Ascending aorta (tissue), 2 donors: ENCODE measurements at regions not wholly inside any gene's neighbourhood (a gene's known extent, or its start where the extent isn't known, plus 50 kb on each side); places are given as distances from the start of the nearest gene placed in this dataset.

Source experiments
- DNase-seq, 2 donors: peaks; one replicate each; pipeline ENCODE4 v3.0.0-alpha.2; 2019; ENCODE audit warnings: low spot score in 2 of 2
- H3K27ac ChIP-seq, 2 donors: fragments of 200-600 bp; sonication (generic); one replicate each; pipeline ENCODE4 v1.5.1; 2016 to 2017; ENCODE audit warnings: mild to moderate bottlenecking in 1 of 2
- H3K27me3 ChIP-seq: fragments of 200-600 bp; sonication (generic); one replicate; pipeline ENCODE4 v1.5.1; 2017
- H3K36me3 ChIP-seq, 2 donors: fragments of 200-600 bp; sonication (generic); one replicate each; pipeline ENCODE4 v1.5.1; 2016
- H3K4me1 ChIP-seq, 2 donors: fragments of 200-600 bp; sonication (generic); one replicate each; pipeline ENCODE4 v1.5.1; 2016 to 2017; ENCODE audit warnings: mild to moderate bottlenecking in 1 of 2
- H3K4me3 ChIP-seq, 2 donors: fragments of 200-600 bp; sonication (generic); one replicate each; pipeline ENCODE4 v1.5.1; 2016 to 2017; ENCODE audit warnings: mild to moderate bottlenecking in 1 of 2
- H3K9me3 ChIP-seq, 2 donors: fragments of 200-600 bp; sonication (generic); one replicate each; pipeline ENCODE4 v1.5.1; 2016
- intact Hi-C: fragments of 100-400 bp; cut with DNase I; formaldehyde crosslinking; loops from one replicate; pipeline ENCODE4 v1.15.1; 2023
- TF ChIP-seq, protein P1 (sequence below), 3 experiments: fragments of 200-600 bp in 2 of 3; fragments of 450-650 bp in 1 of 3; sonication (generic) in 2 of 3; IDR thresholded peaks; one replicate each; pipeline ENCODE4 v1.5.1; 2016 to 2019; ENCODE audit warnings: antibody characterized with exemption in 3 of 3, mild to moderate bottlenecking in 1 of 3, moderate library complexity in 1 of 3

DNA sequence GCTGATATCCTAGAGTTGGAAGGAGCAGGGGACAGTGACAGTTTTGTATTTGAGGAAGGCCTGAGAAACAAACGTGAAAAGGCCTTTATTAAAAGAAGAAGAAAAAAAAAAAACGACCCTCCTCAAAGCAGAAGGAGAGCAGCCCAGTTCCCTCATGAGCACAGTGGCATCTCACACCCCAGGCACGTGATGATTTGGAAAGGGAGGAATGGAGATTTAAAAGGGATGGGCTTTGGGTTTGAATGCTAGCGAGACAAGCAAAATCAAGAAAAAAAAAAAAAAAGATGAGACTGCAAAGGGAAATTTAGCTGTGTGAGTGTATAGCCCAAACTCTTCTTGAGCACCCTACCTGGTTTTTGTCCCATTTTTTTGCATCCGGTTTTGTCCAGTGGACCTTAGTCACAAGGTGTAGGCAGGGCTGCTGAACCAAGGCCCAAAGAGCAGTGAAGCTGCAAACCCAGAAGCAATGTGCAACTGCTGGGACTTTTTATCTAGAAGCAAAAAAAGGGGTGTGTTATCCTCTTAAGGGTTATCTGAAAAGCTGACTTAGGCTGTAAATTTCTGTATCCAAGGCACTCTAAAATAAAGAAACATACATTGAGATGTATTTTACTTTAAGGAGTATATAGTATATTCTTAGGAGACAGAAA lies 54.5 kb upstream of the RREB1 start:
- Histone ChIP-seq H3K9me3 (no peaks in the 10 kb centered on the region), H3K27me3 (no peaks in the 10 kb centered on the region), H3K36me3 (no peaks in the 10 kb centered on the region), H3K4me3 (no peak overlapping the region), H3K27ac (no peak overlapping the region), H3K4me1 (peaks cover 3 to 13% of the 10 kb centered on the region in 2 donors)
- intact Hi-C loops = no loop called here
- no peak for DNase-seq
- TF ChIP-seq, protein P1, sequence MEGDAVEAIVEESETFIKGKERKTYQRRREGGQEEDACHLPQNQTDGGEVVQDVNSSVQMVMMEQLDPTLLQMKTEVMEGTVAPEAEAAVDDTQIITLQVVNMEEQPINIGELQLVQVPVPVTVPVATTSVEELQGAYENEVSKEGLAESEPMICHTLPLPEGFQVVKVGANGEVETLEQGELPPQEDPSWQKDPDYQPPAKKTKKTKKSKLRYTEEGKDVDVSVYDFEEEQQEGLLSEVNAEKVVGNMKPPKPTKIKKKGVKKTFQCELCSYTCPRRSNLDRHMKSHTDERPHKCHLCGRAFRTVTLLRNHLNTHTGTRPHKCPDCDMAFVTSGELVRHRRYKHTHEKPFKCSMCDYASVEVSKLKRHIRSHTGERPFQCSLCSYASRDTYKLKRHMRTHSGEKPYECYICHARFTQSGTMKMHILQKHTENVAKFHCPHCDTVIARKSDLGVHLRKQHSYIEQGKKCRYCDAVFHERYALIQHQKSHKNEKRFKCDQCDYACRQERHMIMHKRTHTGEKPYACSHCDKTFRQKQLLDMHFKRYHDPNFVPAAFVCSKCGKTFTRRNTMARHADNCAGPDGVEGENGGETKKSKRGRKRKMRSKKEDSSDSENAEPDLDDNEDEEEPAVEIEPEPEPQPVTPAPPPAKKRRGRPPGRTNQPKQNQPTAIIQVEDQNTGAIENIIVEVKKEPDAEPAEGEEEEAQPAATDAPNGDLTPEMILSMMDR (IDR thresholded peaks at IDR 0.05) = no peak
